ENCODE measurements at regions not wholly inside any gene's neighbourhood (a gene's known extent, or its start where the extent isn't known, plus 50 kb on each side); places are given as distances from the start of the nearest gene placed in this dataset.

DNA sequence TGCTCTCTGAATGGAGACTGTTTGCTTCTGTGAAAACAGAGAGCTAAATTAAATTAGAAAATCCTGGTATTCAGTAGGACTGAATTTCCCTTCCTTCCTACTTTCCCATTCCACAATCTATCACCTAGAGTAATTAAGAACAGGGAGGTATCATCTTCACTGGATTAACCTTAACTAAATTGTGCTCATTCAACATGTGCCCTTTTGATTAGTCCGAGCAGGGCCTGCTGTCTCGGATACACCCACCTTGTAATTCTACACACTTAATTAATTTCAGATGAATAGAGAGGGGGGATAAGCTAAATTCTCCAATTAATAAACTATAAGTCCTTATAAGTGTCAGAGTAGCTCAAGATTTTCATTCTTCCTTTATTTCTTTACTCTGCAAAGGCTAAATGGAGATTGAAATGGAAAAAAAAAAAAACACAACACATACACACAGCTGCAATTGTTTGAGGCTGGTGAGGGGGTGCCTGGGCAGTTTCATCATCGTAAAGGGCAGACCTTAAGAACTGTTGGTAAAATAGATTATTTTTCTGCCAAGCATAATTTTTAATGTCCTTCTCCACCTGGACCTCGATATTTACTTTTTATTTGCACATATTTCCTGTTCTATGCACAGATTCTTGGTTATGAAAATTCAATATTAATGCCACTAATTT lies 157.1 kb upstream of the SIX2 start:
- TF ChIP-seq, protein P1, sequence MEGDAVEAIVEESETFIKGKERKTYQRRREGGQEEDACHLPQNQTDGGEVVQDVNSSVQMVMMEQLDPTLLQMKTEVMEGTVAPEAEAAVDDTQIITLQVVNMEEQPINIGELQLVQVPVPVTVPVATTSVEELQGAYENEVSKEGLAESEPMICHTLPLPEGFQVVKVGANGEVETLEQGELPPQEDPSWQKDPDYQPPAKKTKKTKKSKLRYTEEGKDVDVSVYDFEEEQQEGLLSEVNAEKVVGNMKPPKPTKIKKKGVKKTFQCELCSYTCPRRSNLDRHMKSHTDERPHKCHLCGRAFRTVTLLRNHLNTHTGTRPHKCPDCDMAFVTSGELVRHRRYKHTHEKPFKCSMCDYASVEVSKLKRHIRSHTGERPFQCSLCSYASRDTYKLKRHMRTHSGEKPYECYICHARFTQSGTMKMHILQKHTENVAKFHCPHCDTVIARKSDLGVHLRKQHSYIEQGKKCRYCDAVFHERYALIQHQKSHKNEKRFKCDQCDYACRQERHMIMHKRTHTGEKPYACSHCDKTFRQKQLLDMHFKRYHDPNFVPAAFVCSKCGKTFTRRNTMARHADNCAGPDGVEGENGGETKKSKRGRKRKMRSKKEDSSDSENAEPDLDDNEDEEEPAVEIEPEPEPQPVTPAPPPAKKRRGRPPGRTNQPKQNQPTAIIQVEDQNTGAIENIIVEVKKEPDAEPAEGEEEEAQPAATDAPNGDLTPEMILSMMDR (IDR thresholded peaks at IDR 0.05): no peak
- TF ChIP-seq POLR2A (IDR thresholded peaks at IDR 0.05; ENCODE audit: low read depth) (no peak), EP300 (IDR thresholded peaks at IDR 0.05) (no peak)

Data from esophagus muscularis mucosa (tissue), 4 donors.